Activated CD8-positive, alpha-beta memory T cell treated with anti-CD3 and anti-CD28 coated beads, Interleukin-2, amount 50 U/mL, for 4 hours (primary cell): ENCODE measurements at regions not wholly inside any gene's neighbourhood (a gene's known extent, or its start where the extent isn't known, plus 50 kb on each side); places are given as distances from the start of the nearest gene placed in this dataset.
"Not testable (repeated sequence)": the region's sequence is repeated elsewhere in the genome, so short reads cannot be mapped to it uniquely, and the experiment has no call there.

Experiments
- DNase-seq: peaks from one replicate; pipeline ENCODE4 v3.0.0-alpha.2; 2020

GRCh38 chr17:36695710-36696109 is 94.3 kb downstream of the MRM1 start:
- DNase-seq = not testable (repeated sequence)

DNA sequence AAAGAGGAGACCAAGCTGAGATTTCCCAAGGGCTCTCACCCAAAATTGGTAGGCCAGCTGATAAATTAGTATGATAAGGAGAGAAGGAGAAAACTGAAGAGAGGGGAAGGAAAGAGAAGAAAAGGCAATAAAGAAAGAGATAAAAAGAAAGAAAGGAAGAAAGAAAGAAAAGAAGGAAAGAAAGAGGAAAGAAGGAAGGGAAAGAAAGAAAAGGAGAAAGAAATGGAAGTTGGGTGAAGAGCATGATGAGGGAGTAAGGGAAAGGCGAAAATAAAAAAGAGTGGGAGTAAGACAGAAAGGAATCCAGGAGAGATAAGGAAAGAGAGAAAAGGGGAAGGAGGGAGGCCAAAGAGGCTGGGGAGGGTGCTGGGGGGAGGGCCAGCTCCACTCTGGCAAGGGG is 95.4 kb downstream of the MRM1 start:
- no peak for DNase-seq

- no peak for DNase-seq
These were observed 96.6 kb downstream of the MRM1 start for GRCh38 chr17:36697903-36698530.

- DNase-seq = no peak
These were observed 100.2 kb downstream of the MRM1 start for GRCh38 chr17:36701429-36702099.

- DNase-seq = no peak
These were observed 101.3 kb downstream of the MRM1 start for GRCh38 chr17:36702636-36703035.

DNA sequence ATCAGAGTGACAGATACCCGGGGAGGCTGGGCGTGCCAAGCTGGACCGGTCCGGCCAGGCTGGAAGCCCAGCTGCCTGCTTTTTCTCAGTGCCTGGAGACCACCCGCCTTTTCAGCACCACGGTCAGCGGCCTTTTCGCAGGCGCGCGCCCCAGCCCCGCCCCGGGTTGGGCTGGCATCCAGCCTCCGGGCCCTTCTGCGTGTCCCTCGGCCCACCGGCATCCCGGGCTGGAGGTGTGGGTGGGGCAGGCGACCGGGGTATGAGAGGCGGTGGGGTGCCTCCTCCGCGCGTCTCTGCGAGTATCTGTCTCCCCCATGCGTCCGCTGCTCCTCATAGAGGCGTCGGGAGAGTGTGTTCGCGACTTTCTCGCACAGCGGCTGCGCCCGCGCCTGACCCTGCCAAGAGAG is 102.5 kb downstream of the MRM1 start:
- peak; percentile 43 for DNase-seq

DNA sequence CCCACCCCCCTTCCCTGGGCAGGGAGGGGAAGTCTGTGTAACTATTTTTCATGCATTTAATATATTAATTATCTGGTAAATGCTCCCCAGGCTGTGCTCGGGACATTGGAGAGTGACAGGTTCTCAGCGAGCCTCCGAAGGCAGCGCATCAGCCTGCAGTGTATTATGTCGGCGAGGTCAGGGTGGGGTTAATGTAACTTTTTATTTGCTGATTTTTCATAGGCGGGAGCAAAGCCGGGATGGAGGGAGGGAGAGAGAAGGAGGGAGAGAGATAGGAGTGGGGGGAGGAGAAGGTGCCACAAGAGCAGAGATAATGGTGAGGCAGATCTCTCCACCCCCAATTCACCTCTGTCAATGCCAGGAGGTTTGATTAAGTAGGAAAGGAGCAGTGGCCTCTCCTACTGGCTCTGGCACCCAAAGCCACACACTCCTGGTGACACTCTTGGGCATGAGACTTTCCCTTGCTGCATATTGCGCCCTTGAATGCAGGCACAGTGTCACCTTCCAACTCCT is 104.0 kb downstream of the MRM1 start:
- DNase-seq = no peak

- DNase-seq = peak; percentile 42
These were observed 104.7 kb downstream of the MRM1 start for GRCh38 chr17:36705874-36706731.

- no peak for DNase-seq
These were observed 106.5 kb downstream of the MRM1 start for GRCh38 chr17:36707904-36708303.

DNA sequence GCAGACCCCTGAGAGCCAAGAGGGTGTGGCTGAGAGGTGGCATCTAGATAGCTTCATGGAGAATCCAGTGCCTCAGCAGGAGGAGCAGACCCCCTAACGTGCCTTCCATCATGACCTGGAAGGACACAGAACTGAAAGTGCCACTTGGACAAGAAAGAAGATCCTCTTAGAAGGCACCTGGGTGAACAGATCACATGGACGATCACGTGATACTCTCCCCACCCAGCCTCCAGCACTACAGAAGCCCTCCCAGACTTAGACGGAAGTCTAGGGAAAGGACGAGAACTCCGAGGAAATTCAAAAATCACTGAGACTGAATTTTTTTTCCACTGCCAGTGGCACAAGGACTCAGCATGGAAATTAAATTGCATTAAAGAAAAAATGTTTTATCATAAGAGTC is 113.4 kb downstream of the MRM1 start:
- no peak for DNase-seq

GRCh38 chr17:36715951-36716350 is 114.6 kb downstream of the MRM1 start:
- DNase-seq = no peak

DNA sequence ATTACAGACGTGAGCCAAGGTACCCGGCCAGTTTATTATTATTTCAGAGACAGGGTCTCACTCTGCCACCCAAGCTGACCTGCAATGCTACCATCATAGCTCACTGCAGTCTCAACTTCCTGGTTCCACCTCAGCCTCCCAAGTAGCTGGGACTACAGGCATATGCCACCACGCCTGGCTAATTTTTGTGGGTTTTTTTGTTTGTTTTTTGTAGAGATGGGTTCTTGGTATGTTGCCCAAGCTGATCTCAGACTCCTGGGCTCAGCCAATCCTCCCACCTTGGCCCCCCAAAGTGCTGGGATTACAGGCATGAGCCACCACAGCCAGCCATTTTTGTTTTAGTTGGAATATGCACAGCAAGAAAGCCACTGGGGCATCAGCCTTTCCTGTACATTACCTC is 115.7 kb downstream of the MRM1 start:
- DNase-seq = no peak

DNA sequence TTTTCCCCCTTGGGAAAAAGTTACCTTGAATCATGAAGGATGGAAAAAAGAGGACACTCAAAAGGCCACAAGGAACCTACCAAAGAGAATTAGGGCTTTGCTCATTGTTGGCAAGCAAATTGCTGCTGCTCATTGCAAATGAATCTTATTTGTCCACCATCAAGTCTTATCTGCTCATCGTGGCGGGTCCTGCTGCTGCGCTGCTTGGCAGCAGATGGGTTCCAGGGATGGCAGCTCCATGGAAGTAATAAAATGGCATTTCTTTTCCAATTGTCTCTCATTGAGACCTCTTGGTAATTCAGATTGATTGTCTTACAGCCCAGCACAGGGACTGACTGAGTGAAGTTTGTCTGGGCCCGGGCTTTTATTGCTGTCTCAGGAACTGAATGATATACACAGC is 118.7 kb downstream of the MRM1 start:
- DNase-seq = no peak

GRCh38 chr17:36721560-36722120 is 120.3 kb downstream of the MRM1 start:
- DNase-seq = no peak

- peak; percentile 76 for DNase-seq
These were observed 120.9 kb downstream of the MRM1 start for GRCh38 chr17:36722121-36722902.

GRCh38 chr17:36722903-36723263 is 121.5 kb downstream of the MRM1 start:
- DNase-seq = no peak

GRCh38 chr17:36723459-36724025 is 122.2 kb downstream of the MRM1 start:
- no peak for DNase-seq

GRCh38 chr17:36726199-36726598 is 124.8 kb downstream of the MRM1 start:
- no peak for DNase-seq

- no peak for DNase-seq
These were observed 125.7 kb downstream of the MRM1 start for GRCh38 chr17:36727052-36727451.

- no peak for DNase-seq
These were observed 126.2 kb downstream of the MRM1 start for GRCh38 chr17:36727577-36727976.

GRCh38 chr17:36728030-36728991 is 126.9 kb downstream of the MRM1 start:
- DNase-seq = no peak
